ENCODE measurements at regions not wholly inside any gene's neighbourhood (a gene's known extent, or its start where the extent isn't known, plus 50 kb on each side); places are given as distances from the start of the nearest gene placed in this dataset.

DNA sequence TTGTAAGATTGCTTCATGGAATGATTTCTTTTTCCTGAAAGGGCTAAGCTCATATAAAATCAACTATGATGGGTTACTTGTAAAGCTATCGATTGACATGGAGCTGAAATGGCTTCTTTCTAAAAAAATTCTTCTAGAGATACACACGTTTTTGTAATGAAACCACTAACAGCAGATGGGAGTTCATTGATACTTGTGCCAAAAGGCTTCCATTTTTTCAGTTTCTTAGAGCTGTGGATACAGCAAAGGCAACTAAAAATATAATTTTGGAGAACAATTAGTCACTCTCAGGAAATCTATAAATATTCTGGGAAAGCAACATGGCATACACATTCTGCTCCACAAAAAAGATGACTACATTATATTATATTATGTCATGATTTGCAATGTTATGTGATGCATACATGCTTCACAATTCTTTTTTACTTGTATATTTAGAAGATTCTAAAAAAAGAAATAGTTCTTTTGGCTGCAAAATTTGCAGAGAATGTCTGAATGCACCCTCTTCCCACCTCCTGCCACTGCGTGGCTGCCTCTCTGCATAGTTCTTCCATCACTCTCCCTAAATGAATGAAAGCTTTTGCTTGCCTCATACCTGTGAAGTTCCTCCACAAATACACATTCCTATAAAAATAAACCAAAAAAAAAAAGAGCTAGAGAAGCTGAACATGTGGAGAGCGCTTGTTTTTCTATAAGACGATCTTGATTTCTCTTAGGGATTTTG lies 802.5 kb downstream of the EFNB2 start:
- intact Hi-C loops (cut with DNase I): no loop called here
- H3K27ac ChIP-seq: no peak overlapping the region
- no peak overlapping the region for H3K4me3 ChIP-seq
- H3K27me3 ChIP-seq (ENCODE audit: low read depth): no peaks in the 10 kb centered on the region
- no peak for DNase-seq
- no peaks in the 10 kb centered on the region for H3K36me3 ChIP-seq
- H3K9me3 ChIP-seq: no peaks in the 10 kb centered on the region
- no peaks in the 10 kb centered on the region for H3K4me1 ChIP-seq
- no peak for ATAC-seq
- TF ChIP-seq, protein P1, sequence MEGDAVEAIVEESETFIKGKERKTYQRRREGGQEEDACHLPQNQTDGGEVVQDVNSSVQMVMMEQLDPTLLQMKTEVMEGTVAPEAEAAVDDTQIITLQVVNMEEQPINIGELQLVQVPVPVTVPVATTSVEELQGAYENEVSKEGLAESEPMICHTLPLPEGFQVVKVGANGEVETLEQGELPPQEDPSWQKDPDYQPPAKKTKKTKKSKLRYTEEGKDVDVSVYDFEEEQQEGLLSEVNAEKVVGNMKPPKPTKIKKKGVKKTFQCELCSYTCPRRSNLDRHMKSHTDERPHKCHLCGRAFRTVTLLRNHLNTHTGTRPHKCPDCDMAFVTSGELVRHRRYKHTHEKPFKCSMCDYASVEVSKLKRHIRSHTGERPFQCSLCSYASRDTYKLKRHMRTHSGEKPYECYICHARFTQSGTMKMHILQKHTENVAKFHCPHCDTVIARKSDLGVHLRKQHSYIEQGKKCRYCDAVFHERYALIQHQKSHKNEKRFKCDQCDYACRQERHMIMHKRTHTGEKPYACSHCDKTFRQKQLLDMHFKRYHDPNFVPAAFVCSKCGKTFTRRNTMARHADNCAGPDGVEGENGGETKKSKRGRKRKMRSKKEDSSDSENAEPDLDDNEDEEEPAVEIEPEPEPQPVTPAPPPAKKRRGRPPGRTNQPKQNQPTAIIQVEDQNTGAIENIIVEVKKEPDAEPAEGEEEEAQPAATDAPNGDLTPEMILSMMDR (IDR thresholded peaks at IDR 0.05): no peak

DNA sequence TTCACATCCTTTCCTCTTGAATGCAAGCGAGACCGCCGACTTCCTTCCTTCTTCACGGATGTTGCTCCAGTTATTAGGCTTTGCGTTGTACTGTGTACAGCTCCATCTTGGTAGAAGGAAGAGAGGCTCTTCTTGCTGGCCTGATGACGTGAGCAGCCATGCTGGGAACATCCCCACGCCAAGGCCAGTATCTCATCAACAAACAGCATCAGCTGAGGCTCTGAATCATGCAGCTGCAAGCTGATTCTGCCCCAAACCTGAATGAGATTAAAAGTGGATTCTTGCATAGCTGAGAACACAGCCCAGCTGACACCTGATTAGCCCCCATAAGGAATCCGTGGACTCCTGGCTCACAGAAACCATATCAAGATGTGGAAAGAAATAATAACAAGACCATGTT lies 809.6 kb downstream of the EFNB2 start:
- Histone ChIP-seq H3K9me3 (no peaks in the 10 kb centered on the region), H3K27ac (no peak overlapping the region), H3K4me3 (no peak overlapping the region), H3K36me3 (no peaks in the 10 kb centered on the region), H3K4me1 (no peaks in the 10 kb centered on the region), H3K27me3 (ENCODE audit: low read depth) (no peaks in the 10 kb centered on the region)
- TF ChIP-seq, protein P1 (IDR thresholded peaks at IDR 0.05): no peak
- no peak for DNase-seq
- intact Hi-C loops (cut with DNase I): no loop called here
- no peak for ATAC-seq

DNA sequence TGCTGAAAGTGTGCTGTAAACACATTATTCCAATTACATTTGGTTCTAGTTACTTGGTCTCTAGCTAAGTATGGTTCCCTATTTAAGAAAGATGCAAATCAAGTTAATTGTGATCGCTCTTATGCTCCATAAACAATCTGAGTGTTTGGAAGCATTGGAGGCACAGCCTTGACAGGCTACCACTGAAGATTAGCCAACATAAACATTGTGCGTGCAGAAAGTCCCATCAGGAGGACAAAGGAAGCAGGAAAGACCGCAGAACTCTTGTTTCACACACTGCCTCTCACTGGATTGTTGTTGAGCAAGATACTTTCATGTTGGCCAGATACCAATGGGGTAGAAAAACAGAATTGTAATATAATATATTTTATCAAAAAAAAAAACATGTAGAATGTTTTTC lies 814.4 kb downstream of the EFNB2 start:
- Histone ChIP-seq H3K36me3 (no peaks in the 10 kb centered on the region), H3K27ac (no peak overlapping the region), H3K9me3 (no peaks in the 10 kb centered on the region), H3K4me1 (no peaks in the 10 kb centered on the region), H3K4me3 (no peak overlapping the region), H3K27me3 (ENCODE audit: low read depth) (no peaks in the 10 kb centered on the region)
- intact Hi-C loops (cut with DNase I): no loop called here
- TF ChIP-seq, protein P1 (IDR thresholded peaks at IDR 0.05): no peak
- no peak for ATAC-seq
- DNase-seq: no peak

DNA sequence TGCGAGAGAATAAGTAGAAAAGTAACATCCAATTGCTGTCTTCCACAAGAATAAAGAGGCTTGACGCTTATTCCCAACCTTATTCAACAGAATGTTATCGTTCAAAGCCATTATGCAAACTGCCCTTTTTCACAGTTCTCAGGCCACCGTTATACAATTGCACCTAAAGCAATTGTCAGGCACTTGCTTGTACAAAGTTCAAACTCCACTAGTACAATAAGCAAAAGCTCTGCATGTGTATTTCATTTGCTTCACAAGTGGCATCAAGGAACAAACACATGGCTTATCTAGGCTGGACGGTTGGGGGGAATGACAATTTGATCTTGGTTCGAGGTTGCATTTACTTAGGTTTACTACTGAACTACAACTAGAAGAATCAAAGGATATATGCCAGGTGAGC lies 815.6 kb downstream of the EFNB2 start:
- Histone ChIP-seq H3K36me3 (no peaks in the 10 kb centered on the region), H3K27ac (no peak overlapping the region), H3K4me3 (no peak overlapping the region), H3K27me3 (ENCODE audit: low read depth) (no peaks in the 10 kb centered on the region), H3K4me1 (no peaks in the 10 kb centered on the region), H3K9me3 (no peaks in the 10 kb centered on the region)
- TF ChIP-seq, protein P1 (IDR thresholded peaks at IDR 0.05): no peak
- intact Hi-C loops (cut with DNase I): no loop called here
- DNase-seq (no peak), ATAC-seq (no peak)

- ATAC-seq: no peak
- no peak for DNase-seq
- H3K9me3 ChIP-seq: no peaks in the 10 kb centered on the region
- intact Hi-C loops (cut with DNase I): no loop called here
- H3K36me3 ChIP-seq: no peaks in the 10 kb centered on the region
- no peaks in the 10 kb centered on the region for H3K27me3 ChIP-seq (ENCODE audit: low read depth)
- H3K27ac ChIP-seq: no peak overlapping the region
- no peak overlapping the region for H3K4me3 ChIP-seq
- TF ChIP-seq, protein P1 (IDR thresholded peaks at IDR 0.05): no peak
- no peaks in the 10 kb centered on the region for H3K4me1 ChIP-seq
These were observed 826.3 kb downstream of the EFNB2 start for GRCh38 chr13:105709181-105709580.
